IMR-90 (cell line): ENCODE measurements at regions not wholly inside any gene's neighbourhood (a gene's known extent, or its start where the extent isn't known, plus 50 kb on each side); places are given as distances from the start of the nearest gene placed in this dataset.

Source experiments
- ATAC-seq: fragments of 200-7000 bp; cut with Tn5 transposase; 2 replicates; pipeline ENCODE4 v1.9.1; 2020; ENCODE audit warnings: low read depth, mild to moderate bottlenecking, moderate library complexity
- BruUV-seq: library from RNA; stranded (reverse); fragments of 400-500 nt; replicated peaks from 2 replicates; lab custom pipeline; 2021; lab: Mats Ljungman, UMichigan
- CTCF ChIA-PET: fragments of 300-600 bp; formaldehyde crosslinking; extraction: SDS; loops from one replicate; lab custom pipeline; 2021; ENCODE audit warnings: antibody characterized with exemption; lab: Yijun Ruan, JAX
- POLR2A ChIA-PET: fragments of 300-600 bp; sonication (Branson Sonifier 250); formaldehyde crosslinking; loops from one replicate; lab custom pipeline; 2022; ENCODE audit warnings: antibody characterized with exemption; ENCODE audit not compliant: unreplicated experiment; lab: Charles Lee
- DNase-seq: peaks from one replicate; pipeline ENCODE4 v3.0.0; 2013
- H2AFZ ChIP-seq: replicated peaks from 2 replicates; pipeline ENCODE3; 2013; ENCODE audit warnings: low read length, mild to moderate bottlenecking; ENCODE audit not compliant: poor library complexity
- H2AK5ac ChIP-seq: 2 replicates; pipeline ENCODE4 v1.6.1; 2013; ENCODE audit warnings: low read depth, low read length, inconsistent platforms
- H2AK9ac ChIP-seq: replicated peaks from 2 replicates; pipeline ENCODE3; 2013; ENCODE audit warnings: mild to moderate bottlenecking, low read depth, low read length, moderate library complexity; ENCODE audit not compliant: poor library complexity
- H2BK120ac ChIP-seq: 2 replicates; pipeline ENCODE4 v1.6.1; 2013; ENCODE audit warnings: low read depth, low read length, inconsistent platforms
- H2BK15ac ChIP-seq: 3 replicates; pipeline ENCODE4 v1.6.1; 2013; ENCODE audit warnings: low read depth, low read length, inconsistent platforms
- H2BK20ac ChIP-seq: 2 replicates; pipeline ENCODE4 v1.6.1; 2013; ENCODE audit warnings: low read depth, mild to moderate bottlenecking, inconsistent platforms, low read length, moderate library complexity
- H2BK5ac ChIP-seq: 2 replicates; pipeline ENCODE4 v1.6.1; 2013; ENCODE audit warnings: mild to moderate bottlenecking, low read depth, low read length, inconsistent platforms; ENCODE audit not compliant: poor library complexity, severe bottlenecking
- H3K14ac ChIP-seq: replicated peaks from 2 replicates; pipeline ENCODE4 v1.6.1; 2013; ENCODE audit warnings: low read depth, low read length, inconsistent platforms
- H3K18ac ChIP-seq: 2 replicates; pipeline ENCODE4 v1.6.1; 2013; ENCODE audit warnings: low read depth, low read length, control low read depth
- H3K23ac ChIP-seq: 2 replicates; pipeline ENCODE4 v1.6.1; 2013; ENCODE audit warnings: low read depth, low read length, inconsistent platforms
- H3K27ac ChIP-seq: 2 replicates; pipeline ENCODE4 v1.5.1; 2013; ENCODE audit warnings: mild to moderate bottlenecking, control low read depth, low read length; ENCODE audit not compliant: insufficient read depth
- H3K27me3 ChIP-seq: 2 replicates; pipeline ENCODE4 v1.6.1; 2013; ENCODE audit warnings: low read length; ENCODE audit not compliant: control insufficient read depth, insufficient read depth
- H3K36me3 ChIP-seq: 2 replicates; pipeline ENCODE4 v1.6.1; 2013; ENCODE audit warnings: low read length, mixed read lengths; ENCODE audit not compliant: control insufficient read depth, insufficient read depth
- H3K4ac ChIP-seq: 2 replicates; pipeline ENCODE4 v1.6.1; 2013; ENCODE audit warnings: low read depth, low read length, inconsistent platforms
- H3K4me1 ChIP-seq: 2 replicates; pipeline ENCODE4 v1.6.1; 2013; ENCODE audit warnings: low read length, mixed read lengths; ENCODE audit not compliant: control insufficient read depth, insufficient read depth
- H3K4me2 ChIP-seq: 2 replicates; pipeline ENCODE4 v1.6.1; 2013; ENCODE audit warnings: low read depth, mild to moderate bottlenecking, control low read depth, low read length, moderate library complexity
- H3K4me3 ChIP-seq: 2 replicates; pipeline ENCODE4 v1.5.1; 2013; ENCODE audit warnings: low read depth, mild to moderate bottlenecking, control low read depth, low read length, moderate library complexity; ENCODE audit not compliant: insufficient read depth
- H3K56ac ChIP-seq: 2 replicates; pipeline ENCODE4 v1.6.1; 2013; ENCODE audit warnings: low read length, inconsistent platforms; ENCODE audit not compliant: insufficient read depth; ENCODE audit errors: extremely low read depth
- H3K79me1 ChIP-seq, 2 experiments: 2 replicates each; pipeline ENCODE4 v1.6.1; 2013; ENCODE audit warnings: low read length in 2 of 2, inconsistent platforms in 1 of 2, low read depth in 1 of 2
- H3K9ac ChIP-seq: 2 replicates; pipeline ENCODE4 v1.6.1; 2013; ENCODE audit warnings: low read depth, low read length, control low read depth
- H3K9me1 ChIP-seq: 2 replicates; pipeline ENCODE4 v1.6.1; 2013; ENCODE audit warnings: low read length, inconsistent platforms; ENCODE audit not compliant: insufficient read depth
- H3K9me3 ChIP-seq: 2 replicates; pipeline ENCODE4 v1.6.1; 2013; ENCODE audit warnings: low read length; ENCODE audit not compliant: control insufficient read depth, insufficient read depth
- H4K20me1 ChIP-seq: 2 replicates; pipeline ENCODE4 v1.6.1; 2013; ENCODE audit warnings: low read length, inconsistent platforms; ENCODE audit not compliant: insufficient read depth
- H4K5ac ChIP-seq: 2 replicates; pipeline ENCODE4 v1.6.1; 2013; ENCODE audit warnings: mild to moderate bottlenecking, low read depth, low read length, control low read depth
- H4K8ac ChIP-seq, 2 experiments: 2 replicates each; pipeline ENCODE4 v1.6.1; 2013; ENCODE audit warnings: low read depth in 2 of 2, low read length in 2 of 2, control low read depth in 1 of 2, inconsistent platforms in 1 of 2
- H4K91ac ChIP-seq: 2 replicates; pipeline ENCODE4 v1.6.1; 2013; ENCODE audit warnings: low read depth, low read length, inconsistent platforms; ENCODE audit not compliant: insufficient read depth
- POLR2A ChIP-seq: IDR thresholded peaks from 2 replicates; pipeline ENCODE4 v1.6.1; 2012; ENCODE audit warnings: mild to moderate bottlenecking, low read depth, low read length
- WGBS, 2 experiments: methylation state at CpG; one replicate each; pipeline versions ENCODE4 v1.1.5 to v1.1.7; 2013; ENCODE audit warnings: missing lambda C conversion rate in 2 of 2; ENCODE audit not compliant: insufficient read length in 1 of 2; ENCODE audit errors: extremely low coverage in 2 of 2; 5-methylcytosine and 5-hydroxymethylcytosine counted together
- dilution Hi-C: fragments of 300-500 bp; cut with HindIII; formaldehyde crosslinking; loops from one replicate; pipeline ENCODE4 v1.14.3; 2018; ENCODE audit warnings: low sequenced_read_pairs; ENCODE audit not compliant: unreplicated experiment
- in situ Hi-C: fragments of 300-500 bp; cut with MboI; formaldehyde crosslinking; loops from 3 replicates; pipeline ENCODE4 v1.14.3; 2019; ENCODE audit warnings: low sequenced_read_pairs, inconsistent platforms, mixed read lengths
- intact Hi-C: fragments of 100-400 bp; cut with micrococcal nuclease; formaldehyde crosslinking; loops from 2 replicates; pipeline ENCODE4 v1.10.0; 2022

DNA sequence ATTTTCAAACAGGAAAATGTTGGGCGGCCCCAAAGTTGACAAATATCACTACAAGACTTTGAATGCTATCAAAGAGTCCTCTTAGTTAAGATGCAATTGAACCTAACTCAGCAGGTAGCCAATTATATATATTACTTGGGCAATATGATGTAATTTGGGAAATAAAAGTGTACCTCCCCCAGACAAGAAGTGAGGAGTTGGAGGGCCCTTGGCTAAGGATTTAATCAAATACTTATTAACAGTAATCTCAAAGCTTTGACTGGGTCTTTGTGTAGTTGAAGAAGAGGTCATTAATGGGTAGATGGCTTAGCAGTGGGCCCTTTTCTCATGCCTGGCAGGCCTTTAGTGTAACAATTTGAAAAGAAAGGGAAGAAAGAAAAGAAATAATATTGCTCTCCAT, 599.0 kb downstream of the CSNK1G3 start:
- Histone ChIP-seq H3K9ac (no peak overlapping the region), H3K23ac (no peak overlapping the region), H3K4ac (no peak overlapping the region), H2BK20ac (no peak overlapping the region), H3K18ac (no peak overlapping the region), H3K56ac (no peak overlapping the region), H3K4me1 (no peaks in the 10 kb centered on the region), H4K20me1 (no peaks in the 10 kb centered on the region), H3K14ac (no peak overlapping the region), H2AK5ac (no peak overlapping the region), H2BK120ac (no peak overlapping the region), H3K36me3 (no peaks in the 10 kb centered on the region), H3K79me1 (no peaks in the 10 kb centered on the region), H2BK5ac (no peak overlapping the region), H2AK9ac (no peak overlapping the region), H3K9me3 (no peaks in the 10 kb centered on the region), H3K27me3 (no peaks in the 10 kb centered on the region), H4K8ac (no peak overlapping the region), H2AFZ (no peak overlapping the region), H4K91ac (no peak overlapping the region), H3K9me1 (no peaks in the 10 kb centered on the region), H2BK15ac (no peak overlapping the region), H3K27ac (no peak overlapping the region), H3K4me2 (no peak overlapping the region), H3K4me3 (no peak overlapping the region), H4K5ac (no peak overlapping the region)
- ATAC-seq (no peak), DNase-seq (no peak)
- BruUV-seq = no TSS peak
- WGBS, 2 experiments = no CpG with 5 or more reads among the region's 1 CpG
- intact Hi-C loops (no loop called here), in situ Hi-C loops (no loop called here), dilution Hi-C loops (no loop called here)
- no peak for TF ChIP-seq POLR2A
- POLR2A ChIA-PET = no interaction called here
- CTCF ChIA-PET = no interaction called here
